AG04449 (cell line): ENCODE measurements at regions not wholly inside any gene's neighbourhood (a gene's known extent, or its start where the extent isn't known, plus 50 kb on each side); places are given as distances from the start of the nearest gene placed in this dataset.

Experiments used
- CTCF ChIA-PET: fragments of 350-600 bp; formaldehyde crosslinking; extraction: SDS; loops from one replicate; lab custom pipeline; 2021; ENCODE audit warnings: antibody characterized with exemption; lab: Yijun Ruan, JAX
- POLR2A ChIA-PET: fragments of 400-600, 350-600 bp; formaldehyde crosslinking; extraction: SDS; loops from one replicate; lab custom pipeline; 2020; ENCODE audit warnings: antibody characterized with exemption, inconsistent platforms; lab: Yijun Ruan, JAX
- DNase-seq: peaks from one replicate; pipeline ENCODE4 v3.0.0-alpha.2; 2010; ENCODE audit warnings: low read depth, low spot score
- H3K4me3 ChIP-seq: 2 replicates; pipeline ENCODE4 v1.5.1; 2011; ENCODE audit warnings: low read depth, mild to moderate bottlenecking, control low read depth, low read length
- TF ChIP-seq, protein P1 (sequence below): IDR thresholded peaks from one replicate; pipeline ENCODE4 v1.5.1; 2011; ENCODE audit warnings: mild to moderate bottlenecking, moderate library complexity, low read length, control low read depth, inconsistent platforms; ENCODE audit not compliant: insufficient read depth; ENCODE audit errors: missing control alignments

DNA sequence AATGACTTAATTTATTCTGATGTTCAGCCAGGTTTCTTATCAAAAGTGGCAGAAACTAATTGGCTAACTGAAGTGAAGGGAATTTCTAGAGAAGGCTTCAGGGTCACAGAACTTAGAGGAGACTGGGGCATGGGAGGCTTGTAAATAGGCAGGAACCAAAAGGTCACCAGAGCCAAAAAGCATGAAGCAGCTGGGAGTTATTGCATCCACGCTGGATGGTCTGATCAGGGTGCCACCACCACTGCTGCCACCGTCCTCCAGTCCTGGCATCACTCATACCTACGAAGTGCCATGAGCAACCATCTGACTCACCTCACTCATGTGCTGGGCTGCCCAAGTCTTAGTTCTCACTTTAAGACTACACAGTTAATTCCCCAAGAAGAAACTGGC lies 82.5 kb upstream of the DPH5 start:
- CTCF ChIA-PET: no interaction called here
- POLR2A ChIA-PET: no interaction called here
- H3K4me3 ChIP-seq: no peak overlapping the region
- TF ChIP-seq, protein P1, sequence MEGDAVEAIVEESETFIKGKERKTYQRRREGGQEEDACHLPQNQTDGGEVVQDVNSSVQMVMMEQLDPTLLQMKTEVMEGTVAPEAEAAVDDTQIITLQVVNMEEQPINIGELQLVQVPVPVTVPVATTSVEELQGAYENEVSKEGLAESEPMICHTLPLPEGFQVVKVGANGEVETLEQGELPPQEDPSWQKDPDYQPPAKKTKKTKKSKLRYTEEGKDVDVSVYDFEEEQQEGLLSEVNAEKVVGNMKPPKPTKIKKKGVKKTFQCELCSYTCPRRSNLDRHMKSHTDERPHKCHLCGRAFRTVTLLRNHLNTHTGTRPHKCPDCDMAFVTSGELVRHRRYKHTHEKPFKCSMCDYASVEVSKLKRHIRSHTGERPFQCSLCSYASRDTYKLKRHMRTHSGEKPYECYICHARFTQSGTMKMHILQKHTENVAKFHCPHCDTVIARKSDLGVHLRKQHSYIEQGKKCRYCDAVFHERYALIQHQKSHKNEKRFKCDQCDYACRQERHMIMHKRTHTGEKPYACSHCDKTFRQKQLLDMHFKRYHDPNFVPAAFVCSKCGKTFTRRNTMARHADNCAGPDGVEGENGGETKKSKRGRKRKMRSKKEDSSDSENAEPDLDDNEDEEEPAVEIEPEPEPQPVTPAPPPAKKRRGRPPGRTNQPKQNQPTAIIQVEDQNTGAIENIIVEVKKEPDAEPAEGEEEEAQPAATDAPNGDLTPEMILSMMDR: no peak
- DNase-seq: no peak

DNA sequence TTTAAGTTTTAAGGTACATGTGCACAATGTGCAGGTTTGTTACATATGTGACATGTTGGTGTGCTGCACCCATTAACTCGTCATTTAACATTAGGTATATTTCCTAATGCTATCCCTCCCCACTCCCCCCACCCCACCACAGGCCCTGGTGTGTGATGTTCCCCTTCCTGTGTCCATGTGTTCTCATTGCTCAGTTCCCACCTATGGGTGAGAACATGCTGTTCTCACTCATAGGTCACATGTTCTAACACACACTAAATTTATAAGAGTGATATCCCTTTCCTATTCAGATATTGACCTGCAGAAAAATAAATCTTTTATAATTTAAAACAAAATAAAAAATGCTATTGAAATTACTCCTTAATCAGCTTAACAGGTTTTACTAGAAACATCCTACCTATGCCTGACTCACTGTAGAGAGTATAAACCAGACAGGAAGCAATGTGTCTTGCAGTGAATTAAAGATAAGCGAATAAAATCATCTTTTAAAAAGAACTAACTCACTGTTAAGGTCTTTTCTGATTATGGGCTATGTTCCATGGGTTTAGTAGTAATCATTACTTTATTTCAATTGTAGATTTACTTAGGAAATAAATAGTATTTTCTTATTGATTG lies 82.0 kb upstream of the DPH5 start:
- ChIA-PET POLR2A (no interaction called here), CTCF (no interaction called here)
- DNase-seq: no peak
- TF ChIP-seq, protein P1: no peak
- H3K4me3 ChIP-seq: no peak overlapping the region

DNA sequence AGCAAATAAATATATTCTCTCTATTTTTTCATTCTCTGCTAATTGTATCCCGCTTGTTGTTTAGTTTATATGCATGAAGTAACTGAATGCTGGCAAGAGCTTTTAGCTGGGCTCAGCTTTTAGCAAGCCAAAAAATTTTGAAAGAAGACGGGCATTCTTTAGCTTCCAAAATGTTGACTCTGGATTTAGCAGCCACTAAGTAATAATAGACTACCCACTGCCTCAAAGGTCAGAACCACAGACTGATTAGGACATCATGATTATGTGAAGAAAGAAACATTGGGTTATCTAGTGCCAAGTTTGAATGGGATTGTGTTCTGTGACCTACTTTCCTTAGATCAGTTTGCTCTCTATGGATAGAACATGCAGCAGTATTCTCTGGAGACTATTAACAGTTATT lies 80.3 kb upstream of the DPH5 start:
- no peak overlapping the region for H3K4me3 ChIP-seq
- ChIA-PET POLR2A (no interaction called here), CTCF (no interaction called here)
- DNase-seq: no peak
- TF ChIP-seq, protein P1: no peak

DNA sequence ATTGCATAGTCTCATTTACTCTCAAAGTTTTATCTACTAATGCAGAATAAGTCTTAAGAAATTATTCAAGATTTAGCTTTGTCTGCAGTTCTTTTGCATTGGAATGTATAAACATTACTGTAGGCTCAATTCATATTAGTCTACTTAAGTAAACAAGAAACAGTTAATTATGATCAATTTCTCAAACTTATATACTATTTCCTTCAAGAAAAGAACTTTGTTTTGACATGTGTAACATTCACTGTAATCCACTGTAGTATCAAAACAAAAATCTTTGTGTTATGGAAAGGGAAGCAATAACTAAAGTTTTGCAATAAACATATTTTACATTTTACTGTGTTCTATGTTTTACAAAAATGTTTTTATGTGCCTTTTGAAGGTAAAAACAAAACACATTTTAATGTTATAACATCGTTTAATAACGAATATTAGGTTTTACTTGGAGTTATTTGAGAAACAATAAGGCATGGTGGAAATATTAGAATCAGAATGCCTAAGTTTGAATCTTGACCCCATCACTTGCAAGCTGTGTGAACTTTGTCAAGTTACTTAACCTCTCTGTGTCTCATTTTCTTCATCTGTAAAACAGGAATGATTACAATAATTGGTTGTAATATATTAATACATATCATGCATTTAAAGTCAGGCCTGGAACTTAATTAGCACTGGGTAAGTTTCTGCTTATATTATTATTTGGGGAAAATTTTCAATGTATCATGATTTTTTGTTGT lies 77.0 kb upstream of the DPH5 start:
- H3K4me3 ChIP-seq: no peak overlapping the region
- TF ChIP-seq, protein P1: no peak
- CTCF ChIA-PET: interaction anchor here (1.0 kb wide), 1 partner anchor 12 kb away, joined by 3 read pairs; no protein-coding TSS in a partner anchor
- DNase-seq: no peak
- POLR2A ChIA-PET: no interaction called here

DNA sequence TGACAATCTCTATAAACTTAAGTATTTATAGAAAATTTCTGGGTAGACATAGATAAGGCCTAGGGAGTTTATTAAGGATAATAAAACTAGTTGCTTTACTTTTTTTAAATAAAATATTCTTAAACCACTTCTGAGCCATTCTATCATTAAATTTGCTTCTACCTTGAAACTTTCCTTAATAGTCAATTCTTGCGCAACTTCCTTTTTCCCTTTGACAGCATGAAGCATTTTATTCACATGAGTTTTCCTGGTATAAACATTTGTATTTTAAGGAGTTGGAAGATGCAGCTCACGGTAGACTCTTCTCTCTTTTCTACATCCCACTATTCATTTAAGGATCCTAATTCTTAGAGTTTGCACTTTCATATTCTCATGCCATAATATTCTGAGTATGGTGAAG lies 75.8 kb upstream of the DPH5 start:
- POLR2A ChIA-PET: no interaction called here
- TF ChIP-seq, protein P1: no peak
- CTCF ChIA-PET: interaction anchor here (0.6 kb wide), 1 partner anchor 13 kb away, joined by 3 read pairs; no protein-coding TSS in a partner anchor
- no peak for DNase-seq
- no peak overlapping the region for H3K4me3 ChIP-seq

DNA sequence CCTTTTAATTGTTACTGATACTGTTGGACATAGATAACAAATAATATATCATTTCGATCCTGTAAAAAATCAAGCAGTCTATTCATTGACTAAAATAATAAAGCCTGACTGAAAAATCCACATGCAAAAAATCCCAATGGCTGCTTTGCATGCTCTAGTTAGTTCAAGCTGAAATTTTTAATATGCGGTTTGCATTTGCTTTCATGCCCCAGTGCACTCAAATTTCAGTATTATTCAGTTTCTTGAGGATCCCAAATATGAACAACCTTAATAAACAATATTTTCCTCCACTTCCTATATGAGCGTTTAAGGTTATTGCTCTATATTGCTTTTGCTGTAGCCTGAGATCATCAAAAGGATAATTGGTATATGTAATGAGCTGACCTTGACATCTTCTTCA lies 75.1 kb upstream of the DPH5 start:
- CTCF ChIA-PET: no interaction called here
- no peak for DNase-seq
- no peak overlapping the region for H3K4me3 ChIP-seq
- POLR2A ChIA-PET: no interaction called here
- TF ChIP-seq, protein P1: no peak
